Globus pallidus (tissue), 1 donor: ENCODE measurements at regions not wholly inside any gene's neighbourhood (a gene's known extent, or its start where the extent isn't known, plus 50 kb on each side); places are given as distances from the start of the nearest gene placed in this dataset.

Source experiments
- DNase-seq: peaks from one replicate; pipeline ENCODE4 v3.0.0-alpha.2; 2015; ENCODE audit warnings: low spot score

- no peak for DNase-seq
Observed at GRCh38 chr20:18971121-18971520, 157.5 kb downstream of the SCP2D1 start.

GRCh38 chr20:18971574-18971973 lies 158.0 kb downstream of the SCP2D1 start:
- no peak for DNase-seq

GRCh38 chr20:18972251-18972876 lies 158.8 kb downstream of the SCP2D1 start:
- no peak for DNase-seq

- no peak for DNase-seq
Observed at GRCh38 chr20:18973529-18974173, 160.1 kb downstream of the SCP2D1 start.

DNA sequence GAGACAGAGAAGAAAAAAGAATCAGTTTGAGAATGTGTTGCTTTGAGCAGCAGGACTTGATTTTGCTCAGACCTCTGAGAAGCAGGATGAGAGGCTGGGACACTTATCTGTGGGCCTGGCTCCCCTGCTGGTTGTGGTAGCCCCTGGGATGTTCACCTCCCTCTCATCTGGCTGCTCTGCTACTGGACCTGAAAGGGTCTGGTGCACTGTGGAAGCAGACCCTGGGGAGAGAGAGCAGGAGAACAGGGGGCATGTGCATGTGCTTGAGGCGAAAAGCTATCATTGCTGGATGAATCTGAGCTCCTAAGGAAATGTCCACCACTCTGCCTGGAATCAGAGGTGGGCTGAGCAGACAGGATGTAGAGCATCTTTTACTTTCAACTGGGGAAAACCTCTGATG lies 161.1 kb downstream of the SCP2D1 start:
- no peak for DNase-seq

- no peak for DNase-seq
Observed at GRCh38 chr20:18977441-18977840, 163.9 kb downstream of the SCP2D1 start.

DNA sequence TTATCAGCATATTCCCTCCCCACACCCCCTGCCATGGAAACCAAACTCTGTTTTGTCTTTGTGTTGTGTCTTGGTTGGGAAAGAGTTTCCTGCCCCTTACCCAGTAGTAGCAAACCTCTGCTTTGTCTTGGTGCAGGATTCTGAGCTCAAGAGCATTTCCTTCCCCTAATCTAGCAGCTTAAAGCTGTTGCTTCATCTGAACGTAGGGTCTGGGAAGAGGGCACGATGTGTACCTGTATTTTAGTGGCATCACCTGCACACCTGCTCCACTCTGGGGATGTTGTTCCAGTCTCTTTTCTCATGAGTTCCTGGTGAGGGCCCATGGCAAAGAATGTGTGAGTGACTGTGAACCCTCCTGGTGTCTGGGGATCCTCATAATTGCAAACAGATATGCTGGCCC lies 164.7 kb downstream of the SCP2D1 start:
- no peak for DNase-seq

- no peak for DNase-seq
Observed at GRCh38 chr20:18979132-18979531, 165.5 kb downstream of the SCP2D1 start.

- DNase-seq: no peak
Observed at GRCh38 chr20:18981962-18982539, 168.5 kb downstream of the SCP2D1 start.

GRCh38 chr20:18983796-18984195 lies 170.2 kb downstream of the SCP2D1 start:
- no peak for DNase-seq

DNA sequence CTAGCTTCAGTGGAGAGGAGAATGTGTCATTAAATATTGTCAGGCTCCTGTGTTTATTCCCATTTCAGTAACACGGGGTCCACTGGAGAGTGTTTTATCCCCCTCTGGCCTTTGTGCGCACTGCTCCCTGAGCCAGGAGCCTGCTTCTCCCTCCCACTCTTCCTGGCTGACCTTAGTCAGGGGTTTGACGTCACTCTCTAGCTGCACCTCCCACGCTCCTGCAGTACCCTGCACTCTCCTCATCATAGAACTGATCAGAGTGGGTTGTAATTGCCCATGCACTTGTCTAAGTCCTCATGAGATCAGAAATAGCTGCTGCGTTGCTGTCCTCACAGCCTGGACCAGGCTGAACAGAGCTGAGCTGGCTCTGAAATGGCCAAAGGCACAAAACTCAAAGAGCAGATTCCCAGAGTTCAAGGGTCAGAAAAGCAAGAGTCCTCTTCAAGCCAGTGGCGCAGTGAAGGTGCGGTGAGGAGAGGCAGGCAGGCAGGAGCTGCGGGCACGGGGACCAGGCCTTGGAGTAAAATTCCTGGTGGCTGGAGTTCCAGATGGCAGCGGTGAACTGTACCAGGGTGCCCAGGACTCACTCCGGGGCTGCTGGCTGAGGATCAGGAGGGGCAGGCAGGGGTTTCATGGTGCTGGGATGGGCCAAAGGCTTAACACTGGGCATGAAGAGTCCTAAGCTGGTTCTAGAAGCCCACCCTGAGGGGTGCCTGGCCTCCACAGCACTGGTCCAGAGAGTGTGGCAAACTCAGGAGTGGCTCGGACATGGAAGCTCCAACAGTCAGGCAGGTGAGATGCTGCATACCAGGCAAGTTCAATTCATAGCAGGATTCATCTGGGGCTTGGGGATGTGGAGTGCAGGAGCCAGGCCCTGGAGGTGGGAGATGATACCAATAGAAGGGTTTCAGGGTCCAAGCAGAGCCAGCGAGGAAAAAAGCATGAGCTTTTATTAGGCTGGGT lies 170.9 kb downstream of the SCP2D1 start:
- no peak for DNase-seq

DNA sequence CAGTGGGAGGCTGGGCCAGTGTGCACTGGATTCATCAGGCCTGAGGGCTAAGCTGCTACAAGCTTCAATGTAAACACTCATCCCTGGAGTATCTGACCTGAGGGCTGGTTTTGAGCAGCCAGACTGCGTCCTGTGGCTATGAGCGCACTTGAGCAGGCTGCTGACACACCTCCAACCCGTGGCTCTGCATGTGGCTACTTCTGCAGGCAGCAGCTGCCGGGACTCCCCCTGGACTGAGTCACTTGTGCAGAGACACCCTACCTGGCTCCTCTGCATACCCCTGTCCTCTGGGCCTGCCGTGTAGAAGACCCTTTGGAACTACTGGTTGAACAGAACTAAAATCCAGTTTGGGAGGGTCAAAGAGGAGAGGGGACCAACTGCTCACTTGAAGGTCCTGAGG lies 172.0 kb downstream of the SCP2D1 start:
- DNase-seq: no peak

- no peak for DNase-seq
Observed at GRCh38 chr20:18986146-18986830, 172.7 kb downstream of the SCP2D1 start.

DNA sequence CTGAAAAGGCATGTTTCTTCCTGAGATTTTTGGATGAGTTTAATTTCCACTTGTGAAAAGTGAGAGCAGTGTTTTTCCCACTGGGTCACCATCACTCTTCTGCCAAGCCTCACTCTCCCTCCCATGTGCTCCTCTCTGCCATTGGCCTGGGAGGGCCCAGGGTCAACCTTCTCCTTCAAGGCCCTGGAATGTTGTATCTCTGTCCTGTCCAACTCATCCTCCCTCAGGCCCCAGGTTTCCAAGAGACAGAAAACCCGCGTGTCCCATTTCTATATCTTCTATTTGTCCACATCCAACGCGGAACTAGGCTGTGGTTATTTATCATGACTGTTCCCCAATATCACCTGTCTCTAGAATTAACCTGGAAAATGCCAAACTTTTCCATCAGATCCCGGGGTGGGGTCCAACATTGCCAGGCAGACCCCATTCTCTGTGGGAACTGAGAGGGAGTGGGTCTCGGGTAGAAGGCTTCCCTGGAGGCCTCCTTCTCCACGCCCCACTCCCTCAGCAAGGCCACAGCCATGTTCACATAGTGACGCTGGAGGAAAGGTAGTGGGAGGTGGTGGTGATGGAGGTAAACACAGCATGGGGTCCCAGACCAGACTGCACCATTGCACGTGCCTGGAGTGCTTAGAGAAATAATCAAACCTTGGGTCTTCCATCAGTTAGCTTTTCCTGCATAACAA lies 173.5 kb downstream of the SCP2D1 start:
- no peak for DNase-seq

DNA sequence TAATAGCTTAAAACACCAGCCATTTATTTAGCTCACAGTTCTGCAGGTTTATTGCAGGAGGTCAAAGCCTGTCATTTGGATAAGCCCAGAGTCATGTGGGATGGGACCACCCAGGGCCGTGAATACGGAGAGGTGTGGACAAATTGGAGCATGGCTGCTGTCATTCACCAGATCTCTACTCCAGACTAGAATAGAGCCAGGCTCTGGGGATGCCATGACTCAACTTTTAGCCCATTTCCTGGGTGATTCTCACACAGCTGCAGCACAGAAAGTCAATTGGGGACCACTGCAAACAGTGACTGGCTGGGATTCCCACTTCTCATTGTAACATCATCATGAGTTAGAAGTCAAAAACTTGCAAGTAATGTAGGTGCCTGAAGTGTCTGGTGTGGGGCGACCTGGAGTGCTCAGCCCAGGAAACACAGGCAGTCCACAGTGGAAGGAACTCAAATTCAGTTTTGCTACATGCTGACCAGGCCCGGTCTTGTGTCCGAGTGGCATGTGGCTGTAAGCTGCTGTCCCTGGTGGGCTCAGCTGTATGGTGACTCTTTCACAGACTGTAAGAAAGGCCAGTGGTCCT lies 174.3 kb downstream of the SCP2D1 start:
- no peak for DNase-seq

GRCh38 chr20:18988701-18989100 lies 175.1 kb downstream of the SCP2D1 start:
- DNase-seq: no peak

- no peak for DNase-seq
Observed at GRCh38 chr20:18989736-18990474, 176.3 kb downstream of the SCP2D1 start.

- no peak for DNase-seq
Observed at GRCh38 chr20:18991012-18991411, 177.4 kb downstream of the SCP2D1 start.

DNA sequence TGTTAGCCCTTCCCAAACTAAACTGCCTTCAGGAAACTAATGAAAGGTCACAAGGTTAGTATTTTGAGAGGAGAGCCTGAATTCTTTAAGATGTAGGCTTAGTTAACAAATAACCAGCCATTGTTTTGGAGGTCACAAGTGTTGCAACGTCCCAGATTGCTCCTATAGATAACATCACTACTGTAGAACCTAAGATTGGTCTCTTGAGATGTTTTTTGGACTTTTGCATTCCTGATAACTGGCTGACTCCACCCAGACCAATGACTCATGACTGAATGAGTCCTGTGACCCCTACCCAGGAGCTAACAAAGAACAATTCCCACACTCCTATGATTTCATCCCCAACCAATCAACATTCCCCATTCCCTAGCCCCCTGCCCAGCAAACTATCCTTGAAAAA lies 178.8 kb downstream of the SCP2D1 start:
- DNase-seq: no peak

- no peak for DNase-seq
Observed at GRCh38 chr20:18995455-18995854, 181.9 kb downstream of the SCP2D1 start.
